Ovary (tissue), 7 donors: ENCODE measurements at regions not wholly inside any gene's neighbourhood (a gene's known extent, or its start where the extent isn't known, plus 50 kb on each side); places are given as distances from the start of the nearest gene placed in this dataset.

ENCODE experiments used
- DNase-seq, 5 donors: peaks; one replicate each; pipeline ENCODE4 v3.0.0-alpha.2; 2019 to 2020
- H3K27ac ChIP-seq, 2 donors: fragments of 200-600 bp; one replicate each; pipeline versions ENCODE4 v1.5.1 to v1.8.0; 2019 to 2022
- H3K27me3 ChIP-seq: fragments of 200-600 bp; one replicate; pipeline ENCODE4 v1.8.0; 2022
- H3K36me3 ChIP-seq: fragments of 200-600 bp; sonication (generic); one replicate; pipeline ENCODE4 v1.5.1; 2019
- H3K4me1 ChIP-seq: one replicate; pipeline ENCODE4 v1.8.1; 2013; ENCODE audit warnings: mild to moderate bottlenecking, moderate library complexity; ENCODE audit not compliant: insufficient read depth
- H3K4me3 ChIP-seq: fragments of 200-600 bp; sonication (generic); one replicate; pipeline ENCODE4 v1.5.1; 2017
- H3K9me3 ChIP-seq, 2 donors: fragments of 200-600 bp in 1 of 2; sonication (generic) in 1 of 2; one replicate each; pipeline versions ENCODE4 v1.5.1 to v1.8.1; 2013 to 2019; ENCODE audit warnings: mild to moderate bottlenecking in 1 of 2, moderate library complexity in 1 of 2
- CTCF ChIP-seq, 3 donors: fragments of 450-650 bp in 2 of 3; fragments of 200-600 bp in 1 of 3; IDR thresholded peaks; one replicate each; pipeline versions ENCODE4 v1.5.1 to v1.8.0; 2016 to 2022; ENCODE audit warnings: antibody characterized with exemption in 3 of 3, mild to moderate bottlenecking in 1 of 3
- EP300 ChIP-seq: sonication (generic); formaldehyde crosslinking; IDR thresholded peaks from one replicate; pipeline ENCODE4 v1.6.1; 2017; ENCODE audit warnings: antibody characterized with exemption
- POLR2A ChIP-seq: fragments of 450-650 bp; IDR thresholded peaks from one replicate; pipeline ENCODE4 v1.6.1; 2017; ENCODE audit warnings: antibody characterized with exemption, mild to moderate bottlenecking, moderate library complexity
- WGBS, 3 donors: extraction: QIAGEN DNeasy Blood & Tissue Kit in 1 of 3; methylation state at CpG; one replicate each; pipeline versions ENCODE4 v1.1.5 to v1.1.7; 2013 to 2017; 5-methylcytosine and 5-hydroxymethylcytosine counted together
- intact Hi-C, 4 donors: fragments of 100-400 bp; cut with DNase I; formaldehyde crosslinking; loops; one replicate each; pipeline versions ENCODE4 v1.11.0 to v1.15.1; 2022 to 2023
- donor health status: DM: no; HTN: no; CAD: no; lungs with moderate emphysema.
- donor health status: DM: no; HTN: no; CAD: no.
- donor health status: Bipolar disorder and iron deficiency.
- donor health status: DM: no; HTN: no; CAD: no.
- donor health status: DM: yes; HTN: yes; CAD: no.

GRCh38 chr18:67319109-67319508 lies 197.4 kb downstream of the DSEL start:
- Histone ChIP-seq H3K4me3 (no peak overlapping the region), H3K27me3 (no peaks in the 10 kb centered on the region), H3K9me3 (no peaks in the 10 kb centered on the region), H3K27ac (no peak overlapping the region), H3K4me1 (no peaks in the 10 kb centered on the region), H3K36me3 (no peaks in the 10 kb centered on the region)
- TF ChIP-seq CTCF (IDR thresholded peaks at IDR 0.05) (no peak), EP300 (no peak), POLR2A (no peak)
- intact Hi-C loops = loop anchor here in 1 of 4 donors (10.0 kb wide), 1 partner anchor 536 kb away; no protein-coding TSS in a partner anchor
- no peak for DNase-seq
- WGBS, 3 donors = 90 to 91% (median 90%) methylated on average over 2 of the region's 2 CpGs

GRCh38 chr18:67318651-67319050 lies 197.9 kb downstream of the DSEL start:
- Histone ChIP-seq H3K9me3 (no peaks in the 10 kb centered on the region), H3K4me1 (no peaks in the 10 kb centered on the region), H3K4me3 (no peak overlapping the region), H3K36me3 (no peaks in the 10 kb centered on the region), H3K27ac (no peak overlapping the region), H3K27me3 (no peaks in the 10 kb centered on the region)
- no peak for TF ChIP-seq POLR2A
- TF ChIP-seq EP300 = no peak
- no peak for TF ChIP-seq CTCF (IDR thresholded peaks at IDR 0.05)
- intact Hi-C loops = loop anchor here in 1 of 4 donors (10.0 kb wide), 1 partner anchor 536 kb away; no protein-coding TSS in a partner anchor
- DNase-seq = no peak

GRCh38 chr18:67310826-67311225 lies 205.7 kb downstream of the DSEL start:
- H3K4me3 ChIP-seq = no peak overlapping the region
- TF ChIP-seq CTCF (IDR thresholded peaks at IDR 0.05) (no peak), POLR2A (no peak), EP300 (no peak)
- no peaks in the 10 kb centered on the region for H3K27me3 ChIP-seq
- intact Hi-C loops = loop anchor here in 1 of 4 donors (10.0 kb wide), 1 partner anchor 544 kb away; no protein-coding TSS in a partner anchor
- H3K9me3 ChIP-seq = no peaks in the 10 kb centered on the region
- H3K27ac ChIP-seq = no peak overlapping the region
- no peaks in the 10 kb centered on the region for H3K36me3 ChIP-seq
- DNase-seq = no peak
- no peaks in the 10 kb centered on the region for H3K4me1 ChIP-seq

- Histone ChIP-seq H3K27me3 (no peaks in the 10 kb centered on the region), H3K4me3 (no peak overlapping the region), H3K27ac (no peak overlapping the region), H3K4me1 (no peaks in the 10 kb centered on the region), H3K9me3 (no peaks in the 10 kb centered on the region), H3K36me3 (no peaks in the 10 kb centered on the region)
- 83 to 91% (median 90%) methylated on average over 4 of the region's 4 CpGs for WGBS, 3 donors
- DNase-seq = no peak
- intact Hi-C loops = no loop called here
- TF ChIP-seq EP300 (no peak), POLR2A (no peak), CTCF (IDR thresholded peaks at IDR 0.05) (no peak)
Measured at GRCh38 chr18:67308819-67309218, 207.7 kb downstream of the DSEL start.

- TF ChIP-seq EP300 (no peak), POLR2A (no peak), CTCF (IDR thresholded peaks at IDR 0.05) (no peak)
- Histone ChIP-seq H3K4me1 (no peaks in the 10 kb centered on the region), H3K9me3 (no peaks in the 10 kb centered on the region), H3K4me3 (no peak overlapping the region), H3K27me3 (no peaks in the 10 kb centered on the region), H3K27ac (no peak overlapping the region), H3K36me3 (no peaks in the 10 kb centered on the region)
- DNase-seq = no peak
- intact Hi-C loops = no loop called here
- 88 to 94% (median 89%) methylated on average over 3 of the region's 3 CpGs for WGBS, 3 donors
Measured at GRCh38 chr18:67305466-67305865, 211.1 kb downstream of the DSEL start.
